OCI-LY7 (cell line): ENCODE measurements at regions not wholly inside any gene's neighbourhood (a gene's known extent, or its start where the extent isn't known, plus 50 kb on each side); places are given as distances from the start of the nearest gene placed in this dataset.

ENCODE experiments used
- BruUV-seq: library from RNA; stranded (reverse); fragments of 400-500 nt; replicated peaks from 2 replicates; lab custom pipeline; 2021; lab: Mats Ljungman, UMichigan
- CTCF ChIA-PET: fragments of 300-600 bp; sonication (Branson Sonifier 250); formaldehyde crosslinking; loops from one replicate; lab custom pipeline; 2022; ENCODE audit warnings: antibody characterized with exemption; ENCODE audit not compliant: unreplicated experiment; lab: Charles Lee
- POLR2A ChIA-PET: fragments of 300-600 bp; sonication (Branson Sonifier 250); formaldehyde crosslinking; loops from one replicate; lab custom pipeline; 2022; ENCODE audit warnings: antibody characterized with exemption; lab: Charles Lee
- DNase-seq: peaks from one replicate; pipeline ENCODE4 v3.0.0-alpha.2; 2015; ENCODE audit warnings: low spot score
- H2AFZ ChIP-seq: fragments of 200-600 bp; sonication (generic), shearing (Covaris generic); 2 replicates; pipeline ENCODE4 v1.6.1; 2014; ENCODE audit warnings: mild to moderate bottlenecking, antibody characterized with exemption, low read length, moderate library complexity
- H3K27ac ChIP-seq: fragments of 200-600 bp; sonication (generic); 2 replicates; pipeline ENCODE4 v1.5.1; 2014; ENCODE audit warnings: mixed run types, low read depth, mild to moderate bottlenecking, moderate library complexity, low read length, inconsistent platforms; ENCODE audit not compliant: poor library complexity, severe bottlenecking
- H3K36me3 ChIP-seq: fragments of 200-600 bp; sonication (generic); 2 replicates; pipeline ENCODE4 v1.6.1; 2014; ENCODE audit warnings: mild to moderate bottlenecking, antibody characterized with exemption, low read length, moderate library complexity, mixed read lengths; ENCODE audit not compliant: insufficient read depth
- H3K4me1 ChIP-seq: fragments of 200-600 bp; sonication (generic); 2 replicates; pipeline ENCODE4 v1.5.1; 2014; ENCODE audit warnings: mild to moderate bottlenecking, low read length; ENCODE audit not compliant: insufficient read depth, poor library complexity, severe bottlenecking
- H3K4me2 ChIP-seq: fragments of 200-600 bp; sonication (generic); 2 replicates; pipeline ENCODE4 v1.6.1; 2014; ENCODE audit warnings: mild to moderate bottlenecking, low read length
- H3K4me3 ChIP-seq: fragments of 200-600 bp; sonication (generic); 2 replicates; pipeline ENCODE4 v1.5.1; 2014; ENCODE audit warnings: mild to moderate bottlenecking, low read depth, low read length; ENCODE audit not compliant: poor library complexity, severe bottlenecking
- H3K79me2 ChIP-seq: fragments of 200-600 bp; sonication (generic); 2 replicates; pipeline ENCODE4 v1.6.1; 2016; ENCODE audit warnings: low read depth, mild to moderate bottlenecking, low read length, moderate library complexity, mixed read lengths; ENCODE audit not compliant: insufficient read depth
- H3K9me2 ChIP-seq: fragments of 200-600 bp; sonication (generic); 2 replicates; pipeline ENCODE4 v1.6.1; 2016; ENCODE audit warnings: mild to moderate bottlenecking, low read length, mixed read lengths; ENCODE audit not compliant: insufficient read depth
- H3K9me3 ChIP-seq: fragments of 200-600 bp; sonication (generic); 2 replicates; pipeline ENCODE4 v1.6.1; 2014; ENCODE audit warnings: mild to moderate bottlenecking, mixed run types, low read length, mixed read lengths
- H4K20me1 ChIP-seq: fragments of 200-600 bp; sonication (generic); 2 replicates; pipeline ENCODE4 v1.6.1; 2014; ENCODE audit warnings: mild to moderate bottlenecking, antibody characterized with exemption, low read length, moderate library complexity, mixed read lengths; ENCODE audit not compliant: insufficient read depth
- EZH2phosphoT487 ChIP-seq: fragments of 200-600 bp; sonication (generic); IDR thresholded peaks from 2 replicates; pipeline ENCODE4 v1.6.1; 2018; ENCODE audit warnings: low read depth, borderline replicate concordance, mild to moderate bottlenecking, mixed run types, antibody characterized with exemption, low read length, moderate library complexity, mixed read lengths
- intact Hi-C: fragments of 100-400 bp; cut with micrococcal nuclease; formaldehyde crosslinking; loops from one replicate; pipeline ENCODE4 v1.10.0; 2022; ENCODE audit not compliant: unreplicated experiment
- TF ChIP-seq, protein P1 (sequence below): fragments of 200-600 bp; sonication (generic); conservative IDR thresholded peaks from 2 replicates; pipeline ENCODE4 v1.5.1; 2014; ENCODE audit warnings: mild to moderate bottlenecking, antibody characterized with exemption, low read length, moderate library complexity, mixed read lengths

DNA sequence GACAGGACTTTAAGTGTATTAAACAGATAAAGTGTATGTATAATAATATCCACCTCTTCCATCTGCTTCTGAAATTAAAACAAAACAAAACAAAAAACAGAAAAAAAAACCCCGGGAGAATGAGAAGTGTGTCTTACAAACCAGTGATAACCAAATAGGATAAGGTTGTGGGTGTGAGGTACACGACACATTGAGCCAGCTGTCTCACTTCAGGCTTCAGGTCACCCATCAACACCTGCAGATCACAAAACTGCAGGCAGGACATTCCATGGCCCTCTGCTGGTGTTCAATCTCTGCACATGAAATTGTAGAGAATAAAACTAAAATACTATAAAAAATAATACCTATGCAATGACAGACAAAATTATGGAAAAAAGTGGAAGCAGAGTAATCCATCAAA, 339.9 kb downstream of the SFMBT2 start:
- Histone ChIP-seq H2AFZ (no peak overlapping the region), H3K4me2 (no peak overlapping the region), H3K4me1 (no peaks in the 10 kb centered on the region), H3K36me3 (no peaks in the 10 kb centered on the region), H3K27ac (no peak overlapping the region), H4K20me1 (no peaks in the 10 kb centered on the region), H3K4me3 (no peak overlapping the region), H3K9me2 (no peaks in the 10 kb centered on the region), H3K79me2 (no peaks in the 10 kb centered on the region), H3K9me3 (no peaks in the 10 kb centered on the region)
- BruUV-seq, result no TSS peak
- no peak for TF ChIP-seq EZH2phosphoT487
- TF ChIP-seq, protein P1, sequence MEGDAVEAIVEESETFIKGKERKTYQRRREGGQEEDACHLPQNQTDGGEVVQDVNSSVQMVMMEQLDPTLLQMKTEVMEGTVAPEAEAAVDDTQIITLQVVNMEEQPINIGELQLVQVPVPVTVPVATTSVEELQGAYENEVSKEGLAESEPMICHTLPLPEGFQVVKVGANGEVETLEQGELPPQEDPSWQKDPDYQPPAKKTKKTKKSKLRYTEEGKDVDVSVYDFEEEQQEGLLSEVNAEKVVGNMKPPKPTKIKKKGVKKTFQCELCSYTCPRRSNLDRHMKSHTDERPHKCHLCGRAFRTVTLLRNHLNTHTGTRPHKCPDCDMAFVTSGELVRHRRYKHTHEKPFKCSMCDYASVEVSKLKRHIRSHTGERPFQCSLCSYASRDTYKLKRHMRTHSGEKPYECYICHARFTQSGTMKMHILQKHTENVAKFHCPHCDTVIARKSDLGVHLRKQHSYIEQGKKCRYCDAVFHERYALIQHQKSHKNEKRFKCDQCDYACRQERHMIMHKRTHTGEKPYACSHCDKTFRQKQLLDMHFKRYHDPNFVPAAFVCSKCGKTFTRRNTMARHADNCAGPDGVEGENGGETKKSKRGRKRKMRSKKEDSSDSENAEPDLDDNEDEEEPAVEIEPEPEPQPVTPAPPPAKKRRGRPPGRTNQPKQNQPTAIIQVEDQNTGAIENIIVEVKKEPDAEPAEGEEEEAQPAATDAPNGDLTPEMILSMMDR, result peak; percentile 41; the same call in 1 of the 2 replicates
- peak; percentile 17 for DNase-seq
- POLR2A ChIA-PET, result interaction anchor here (0.7 kb wide), 1 partner anchor 129 kb away, joined by 3 read pairs; no protein-coding TSS in a partner anchor
- CTCF ChIA-PET, result no interaction called here
- intact Hi-C loops, result no loop called here

DNA sequence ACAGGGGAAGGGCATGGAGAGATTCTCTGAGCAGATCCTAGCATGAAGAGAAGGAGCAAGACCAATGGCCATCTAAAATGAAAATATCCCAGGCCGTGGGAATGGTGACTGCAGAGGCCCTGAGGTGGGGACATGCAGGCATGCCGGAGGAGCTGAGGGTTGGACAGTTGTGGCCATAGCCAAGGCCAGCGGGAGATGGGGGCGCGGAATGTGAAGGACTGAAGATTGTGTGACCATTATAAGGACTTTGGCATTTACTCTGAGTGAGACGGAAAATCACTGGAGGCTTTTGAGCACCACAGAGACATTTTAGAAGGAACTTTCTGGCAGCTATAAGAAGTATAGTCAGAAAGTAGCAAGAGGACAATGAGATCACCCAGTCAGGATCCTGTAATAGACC, 341.1 kb downstream of the SFMBT2 start:
- Histone ChIP-seq H3K79me2 (no peaks in the 10 kb centered on the region), H2AFZ (no peak overlapping the region), H3K9me2 (no peaks in the 10 kb centered on the region), H4K20me1 (no peaks in the 10 kb centered on the region), H3K27ac (no peak overlapping the region), H3K4me3 (no peak overlapping the region), H3K9me3 (no peaks in the 10 kb centered on the region), H3K4me2 (no peak overlapping the region), H3K4me1 (no peaks in the 10 kb centered on the region), H3K36me3 (no peaks in the 10 kb centered on the region)
- POLR2A ChIA-PET, result interaction anchor here (0.6 kb wide), 1 partner anchor 118 kb away, joined by 3 read pairs; no protein-coding TSS in a partner anchor
- DNase-seq, result no peak
- TF ChIP-seq EZH2phosphoT487, result no peak
- TF ChIP-seq, protein P1, result no peak
- no TSS peak for BruUV-seq
- intact Hi-C loops, result no loop called here
- CTCF ChIA-PET, result no interaction called here

DNA sequence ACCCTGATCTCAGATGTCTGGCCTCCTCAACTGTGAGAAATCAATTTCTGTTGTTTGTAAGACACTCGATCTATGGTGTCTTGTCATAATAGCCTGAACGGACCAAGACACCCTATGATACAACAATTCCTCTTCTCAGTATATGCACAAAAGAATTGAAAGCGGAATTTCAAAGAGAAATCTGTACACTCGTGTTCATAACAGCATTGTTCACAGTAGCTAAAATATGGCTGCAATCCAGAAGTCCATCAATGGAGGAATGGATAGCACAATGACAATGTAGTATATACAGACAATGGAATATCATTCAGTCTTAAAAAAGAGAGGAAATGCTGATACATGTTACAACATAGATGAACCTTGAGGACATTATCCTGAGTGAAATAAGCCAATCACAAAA, 354.6 kb downstream of the SFMBT2 start:
- H3K9me2 ChIP-seq, result no peaks in the 10 kb centered on the region
- H4K20me1 ChIP-seq, result no peaks in the 10 kb centered on the region
- no peak overlapping the region for H2AFZ ChIP-seq
- ChIA-PET CTCF (no interaction called here), POLR2A (no interaction called here)
- no peaks in the 10 kb centered on the region for H3K36me3 ChIP-seq
- no peak overlapping the region for H3K4me2 ChIP-seq
- H3K4me1 ChIP-seq, result no peaks in the 10 kb centered on the region
- no peak overlapping the region for H3K4me3 ChIP-seq
- TF ChIP-seq, protein P1, result no peak
- TF ChIP-seq EZH2phosphoT487, result no peak
- no peak for DNase-seq
- intact Hi-C loops, result loop anchor here (10.0 kb wide), 1 partner anchor 131 kb away; no protein-coding TSS in a partner anchor
- H3K9me3 ChIP-seq, result no peaks in the 10 kb centered on the region
- H3K79me2 ChIP-seq, result no peaks in the 10 kb centered on the region
- H3K27ac ChIP-seq, result no peak overlapping the region
- no TSS peak for BruUV-seq
